ENCODE measurements at regions not wholly inside any gene's neighbourhood (a gene's known extent, or its start where the extent isn't known, plus 50 kb on each side); places are given as distances from the start of the nearest gene placed in this dataset.

- Histone ChIP-seq H3K27ac (no peak overlapping the region), H3K4me3 (no peak overlapping the region), H3K4me1 (peaks cover 0 to 10% (median 1%) of the 10 kb centered on the region in 4 donors), H3K9me3 (no peaks in the 10 kb centered on the region), H3K36me3 (no peaks in the 10 kb centered on the region), H3K27me3 (no peaks in the 10 kb centered on the region)
- peak in 2 of 7 experiments; percentile 9 to 43 for TF ChIP-seq CTCF (IDR thresholded peaks at IDR 0.05)
- no peak for TF ChIP-seq POLR2AphosphoS5 (IDR thresholded peaks at IDR 0.05)
- intact Hi-C loops (cut with DNase I; ENCODE audit: low total_unique reads), result no loop called here
- DNase-seq, result peak in 1 of 2 donors; percentile 61
- 4 to 16% (median 9%) methylated on average over 3 of the region's 3 CpGs for WGBS, 5 donors
These were observed 349.6 kb downstream of the KIF2B start for GRCh38 chr17:54172096-54172984.

GRCh38 chr17:54172985-54173316 lies 350.2 kb downstream of the KIF2B start:
- intact Hi-C loops (cut with DNase I; ENCODE audit: low total_unique reads), result no loop called here
- H3K27ac ChIP-seq, result no peak overlapping the region
- no peaks in the 10 kb centered on the region for H3K36me3 ChIP-seq
- H3K4me3 ChIP-seq, result no peak overlapping the region
- no peaks in the 10 kb centered on the region for H3K9me3 ChIP-seq
- H3K27me3 ChIP-seq, result no peaks in the 10 kb centered on the region
- DNase-seq, result no peak
- no peak for TF ChIP-seq CTCF (IDR thresholded peaks at IDR 0.05)
- TF ChIP-seq POLR2A (IDR thresholded peaks at IDR 0.05), result no peak
- no peak for TF ChIP-seq EP300 (IDR thresholded peaks at IDR 0.05)
- no peak for TF ChIP-seq POLR2AphosphoS5 (IDR thresholded peaks at IDR 0.05)
- peaks cover 0 to 10% (median 1%) of the 10 kb centered on the region in 4 donors for H3K4me1 ChIP-seq

- 71 to 89% (median 88%) methylated on average over 4 of the region's 4 CpGs for WGBS, 5 donors
- intact Hi-C loops (cut with DNase I; ENCODE audit: low total_unique reads), result no loop called here
- H3K4me1 ChIP-seq, result peaks cover 0 to 2% (median 0%) of the 10 kb centered on the region in 4 donors
- no peaks in the 10 kb centered on the region for H3K27me3 ChIP-seq
- H3K9me3 ChIP-seq, result no peaks in the 10 kb centered on the region
- no peak overlapping the region for H3K4me3 ChIP-seq
- H3K36me3 ChIP-seq, result no peaks in the 10 kb centered on the region
- H3K27ac ChIP-seq, result no peak overlapping the region
- no peak for DNase-seq
- TF ChIP-seq POLR2A (IDR thresholded peaks at IDR 0.05) (no peak), POLR2AphosphoS5 (IDR thresholded peaks at IDR 0.05) (no peak), CTCF (IDR thresholded peaks at IDR 0.05) (no peak), EP300 (IDR thresholded peaks at IDR 0.05) (no peak)
These were observed 355.0 kb downstream of the KIF2B start for GRCh38 chr17:54177606-54178308.

GRCh38 chr17:54180950-54181349 lies 358.2 kb downstream of the KIF2B start:
- H3K4me1 ChIP-seq, result no peaks in the 10 kb centered on the region
- intact Hi-C loops (cut with DNase I; ENCODE audit: low total_unique reads), result no loop called here
- no peak overlapping the region for H3K4me3 ChIP-seq
- DNase-seq, result peak in 1 of 2 donors; percentile 29
- no peaks in the 10 kb centered on the region for H3K36me3 ChIP-seq
- H3K27me3 ChIP-seq, result no peaks in the 10 kb centered on the region
- no peaks in the 10 kb centered on the region for H3K9me3 ChIP-seq
- no peak overlapping the region for H3K27ac ChIP-seq
- TF ChIP-seq POLR2AphosphoS5 (IDR thresholded peaks at IDR 0.05), result no peak
- TF ChIP-seq POLR2A (IDR thresholded peaks at IDR 0.05), result no peak
- TF ChIP-seq CTCF (IDR thresholded peaks at IDR 0.05), result no peak
- no peak for TF ChIP-seq EP300 (IDR thresholded peaks at IDR 0.05)
- 51 to 71% (median 57%) methylated on average over 4 of the region's 4 CpGs for WGBS, 5 donors

All from stomach (tissue), 8 donors.